HEK293 (cell line): ENCODE measurements at regions not wholly inside any gene's neighbourhood (a gene's known extent, or its start where the extent isn't known, plus 50 kb on each side); places are given as distances from the start of the nearest gene placed in this dataset.

Experiments
- CTCF ChIP-seq: fragments of 450-650 bp; formaldehyde crosslinking; IDR thresholded peaks from 2 replicates; pipeline ENCODE4 v1.5.1; 2016; ENCODE audit warnings: missing biosample characterization, missing genetic modification characterization
- IKZF3 ChIP-seq: fragments of 450-650 bp; IDR thresholded peaks from 2 replicates; pipeline ENCODE4 v1.5.0; 2018; ENCODE audit warnings: missing biosample characterization, mild to moderate bottlenecking, missing genetic modification characterization, moderate library complexity
- KLF7 ChIP-seq: fragments of 450-650 bp; formaldehyde crosslinking; IDR thresholded peaks from 2 replicates; pipeline ENCODE4 v1.5.1; 2016; ENCODE audit warnings: missing biosample characterization, missing genetic modification characterization, borderline replicate concordance
- OSR2 ChIP-seq: fragments of 450-650 bp; formaldehyde crosslinking; IDR thresholded peaks from 2 replicates; pipeline ENCODE4 v1.5.1; 2016; ENCODE audit warnings: missing biosample characterization, missing genetic modification characterization
- TCF7L2 ChIP-seq: IDR thresholded peaks from 2 replicates; pipeline ENCODE4 v1.6.1; 2011; ENCODE audit warnings: low read depth, mild to moderate bottlenecking, inconsistent platforms, low read length, moderate library complexity, borderline replicate concordance
- WT1 ChIP-seq: fragments of 450-650 bp; formaldehyde crosslinking; IDR thresholded peaks from 2 replicates; pipeline ENCODE4 v1.5.1; 2016; ENCODE audit warnings: missing biosample characterization, missing genetic modification characterization
- ZBTB8A ChIP-seq: fragments of 450-650 bp; formaldehyde crosslinking; IDR thresholded peaks from 2 replicates; pipeline ENCODE4 v1.5.1; 2016; ENCODE audit warnings: missing biosample characterization, missing genetic modification characterization
- ZNF76 ChIP-seq: fragments of 450-650 bp; formaldehyde crosslinking; IDR thresholded peaks from 2 replicates; pipeline ENCODE4; 2016; ENCODE audit warnings: low read depth, missing biosample characterization, missing genetic modification characterization, borderline replicate concordance

- TF ChIP-seq WT1 (no peak), TCF7L2 (no peak), IKZF3 (tag by site-specific recombination) (no peak), CTCF (no peak), ZNF76 (no peak), OSR2 (no peak), KLF7 (tag by site-specific recombination) (no peak), ZBTB8A (tag by site-specific recombination) (no peak)
Observed at GRCh38 chrX:96417695-96418094, 266.9 kb upstream of the DIAPH2 start.
